Natural killer cell treated with Interleukin-12 subunit alpha and Interleukin-12 subunit beta and Interleukin-15 and Interleukin-18, amount 100 ng/mL, for 72 hours (primary cell): ENCODE measurements at regions not wholly inside any gene's neighbourhood (a gene's known extent, or its start where the extent isn't known, plus 50 kb on each side); places are given as distances from the start of the nearest gene placed in this dataset.

Source experiments
- ATAC-seq, 2 donors: fragments of 150-1000 bp; cut with Tn5 transposase in 1 of 2; sonication (Bioruptor Pico), chemical (Tn5 transposase) in 1 of 2; 2 replicates each; pipeline ENCODE4 v1.10.0; 2021
- DNase-seq: peaks from one replicate; pipeline ENCODE4 v3.0.0; 2022; ENCODE audit warnings: low spot score
- H3K27ac Mint-ChIP-seq, 2 donors: 1 replicate in 1 of 2; 2 replicates in 1 of 2; pipeline ENCODE4 v1.8.0; 2022; ENCODE audit warnings: mixed read lengths in 2 of 2, mild to moderate bottlenecking in 1 of 2, moderate library complexity in 1 of 2
- H3K27me3 Mint-ChIP-seq, 2 donors: 1 replicate in 1 of 2; 2 replicates in 1 of 2; pipeline ENCODE4 v1.8.0; 2022; ENCODE audit warnings: mixed read lengths in 2 of 2
- H3K36me3 Mint-ChIP-seq: one replicate; pipeline ENCODE4 v1.8.0; 2022; ENCODE audit warnings: mixed read lengths
- H3K4me1 Mint-ChIP-seq, 2 donors: 1 replicate in 1 of 2; 2 replicates in 1 of 2; pipeline ENCODE4 v1.8.0; 2022; ENCODE audit warnings: low read depth in 2 of 2, mixed read lengths in 2 of 2, mild to moderate bottlenecking in 1 of 2
- H3K4me3 Mint-ChIP-seq: one replicate; pipeline ENCODE4 v1.8.0; 2022; ENCODE audit warnings: mixed read lengths
- H3K9me3 Mint-ChIP-seq: 2 replicates; pipeline ENCODE4 v1.8.0; 2022; ENCODE audit warnings: mixed read lengths

DNA sequence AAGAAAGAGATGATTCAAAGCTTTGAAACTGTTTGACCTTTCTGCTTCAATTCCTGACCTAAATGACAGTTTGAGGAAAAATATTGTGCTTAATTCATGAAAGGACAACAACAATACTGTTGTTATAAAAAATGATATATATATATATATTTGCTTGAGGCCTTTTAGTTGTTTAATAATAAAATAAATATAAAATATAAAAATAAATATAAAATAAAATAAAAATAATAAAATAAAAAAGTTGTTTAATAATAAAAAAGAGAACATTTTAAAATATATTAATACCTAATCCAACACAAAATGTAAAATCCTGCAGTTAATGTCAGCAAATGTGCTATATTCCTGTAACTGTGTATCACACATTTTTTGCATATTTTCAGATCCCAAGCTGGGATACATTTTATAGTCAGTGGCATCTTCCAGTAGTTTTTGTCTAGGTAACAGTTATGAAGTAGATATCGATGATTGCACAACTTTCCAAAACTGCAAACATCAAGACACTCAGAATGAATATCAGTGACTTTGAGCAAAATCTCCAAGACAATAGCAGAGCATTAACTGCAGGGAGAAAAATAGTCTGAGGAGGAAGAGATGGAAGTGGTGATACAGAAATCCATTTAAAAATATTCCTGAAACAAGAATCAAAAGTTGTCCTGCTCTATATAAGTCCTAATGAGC, 375.5 kb upstream of the KLHL1 start:
- DNase-seq, result no peak
- H3K36me3 Mint-ChIP-seq, result peaks cover 5% of the 10 kb centered on the region
- no peaks in the 10 kb centered on the region for H3K27me3 Mint-ChIP-seq
- no peaks in the 10 kb centered on the region for H3K4me1 Mint-ChIP-seq
- no peak overlapping the region for H3K27ac Mint-ChIP-seq
- ATAC-seq, result no peak
- H3K4me3 Mint-ChIP-seq, result no peak overlapping the region
- H3K9me3 Mint-ChIP-seq, result peaks cover 14% of the 10 kb centered on the region

DNA sequence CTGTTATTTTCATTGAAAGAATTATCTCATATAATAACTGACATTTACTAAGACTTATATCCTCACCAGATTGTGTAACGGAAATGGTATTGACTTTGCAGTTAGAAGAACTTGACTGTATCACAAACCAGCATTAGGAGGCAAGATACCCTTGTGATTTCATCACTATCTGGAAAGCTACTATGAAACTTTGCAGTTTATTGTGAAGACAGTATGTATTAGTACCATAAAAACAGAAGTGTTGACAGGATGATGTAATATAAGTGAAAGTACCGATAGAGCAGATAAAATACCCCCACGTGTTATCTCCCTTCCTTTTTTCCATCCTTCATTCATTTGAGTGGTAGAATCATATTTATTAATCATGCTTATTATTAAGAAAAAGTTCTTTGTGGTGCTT, 365.7 kb upstream of the KLHL1 start:
- DNase-seq (no peak), ATAC-seq (no peak)
- Mint-ChIP-seq H3K9me3 (no peaks in the 10 kb centered on the region), H3K4me3 (no peak overlapping the region), H3K27ac (no peak overlapping the region), H3K36me3 (no peaks in the 10 kb centered on the region), H3K4me1 (no peaks in the 10 kb centered on the region), H3K27me3 (no peaks in the 10 kb centered on the region)

DNA sequence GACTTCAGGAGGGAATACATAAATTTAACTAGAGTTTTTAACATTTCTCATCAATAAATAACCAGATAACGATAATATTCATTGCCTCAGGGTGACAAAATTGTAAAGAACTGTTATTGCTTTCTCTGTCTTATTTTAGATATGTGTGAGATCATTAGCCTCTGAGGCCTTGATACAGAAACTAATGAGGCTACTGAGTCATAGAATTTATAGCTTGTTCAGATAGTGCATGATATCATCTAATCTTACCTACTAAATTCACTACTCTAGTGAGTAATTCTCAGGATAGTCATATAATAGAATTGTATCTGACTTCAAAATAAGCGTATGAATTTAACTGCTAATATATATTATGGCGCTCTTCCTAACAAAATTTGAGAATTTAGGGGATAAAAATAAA, 360.8 kb upstream of the KLHL1 start:
- Mint-ChIP-seq H3K27ac (no peak overlapping the region), H3K27me3 (no peaks in the 10 kb centered on the region), H3K9me3 (peaks cover 3% of the 10 kb centered on the region), H3K4me1 (no peaks in the 10 kb centered on the region), H3K4me3 (no peak overlapping the region), H3K36me3 (no peaks in the 10 kb centered on the region)
- ATAC-seq (no peak), DNase-seq (no peak)

DNA sequence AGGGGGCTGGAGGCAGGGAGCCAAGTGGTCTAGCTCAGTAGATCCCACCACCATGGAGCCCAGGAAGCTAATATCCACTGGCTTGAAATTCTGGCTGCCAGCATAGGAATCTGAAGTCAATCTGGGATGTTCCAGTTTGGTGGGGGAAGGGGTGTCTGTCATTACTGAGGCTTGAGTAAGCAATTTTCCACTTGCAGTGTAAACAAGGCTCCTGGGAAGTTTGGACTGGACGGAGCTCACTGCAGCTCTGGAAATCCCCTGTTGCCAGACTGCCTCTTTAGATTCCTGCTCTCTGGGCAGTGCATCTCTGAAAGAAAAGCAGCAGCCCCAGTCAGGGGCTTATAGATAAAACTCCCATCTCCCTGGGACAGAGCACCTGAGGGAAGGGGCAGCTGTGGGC, 349.2 kb upstream of the KLHL1 start:
- Mint-ChIP-seq H3K36me3 (peaks cover 11% of the 10 kb centered on the region), H3K27ac (no peak overlapping the region), H3K27me3 (no peaks in the 10 kb centered on the region), H3K9me3 (peaks cover 28% of the 10 kb centered on the region), H3K4me1 (no peaks in the 10 kb centered on the region), H3K4me3 (no peak overlapping the region)
- ATAC-seq (no peak), DNase-seq (no peak)

DNA sequence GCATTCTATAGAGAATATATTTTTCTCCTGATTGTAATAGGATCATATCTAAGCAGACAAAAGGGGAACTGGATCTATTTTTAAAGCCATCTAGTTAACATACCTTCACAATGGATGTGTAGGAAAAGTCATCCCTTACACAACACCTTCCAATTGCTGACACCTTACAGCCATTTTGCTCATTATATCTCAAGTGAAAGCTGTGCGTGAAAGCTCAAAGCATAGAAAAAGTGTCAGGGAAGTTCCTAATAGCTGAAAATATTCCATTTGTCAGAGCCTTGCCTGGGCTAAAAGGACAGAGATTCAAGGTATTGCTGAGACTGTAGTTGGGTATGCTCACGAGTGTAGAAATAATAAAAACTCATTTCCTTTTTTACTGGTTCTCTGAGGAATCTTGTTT, 340.6 kb upstream of the KLHL1 start:
- Mint-ChIP-seq H3K27me3 (no peaks in the 10 kb centered on the region), H3K27ac (no peak overlapping the region), H3K4me3 (no peak overlapping the region)

DNA sequence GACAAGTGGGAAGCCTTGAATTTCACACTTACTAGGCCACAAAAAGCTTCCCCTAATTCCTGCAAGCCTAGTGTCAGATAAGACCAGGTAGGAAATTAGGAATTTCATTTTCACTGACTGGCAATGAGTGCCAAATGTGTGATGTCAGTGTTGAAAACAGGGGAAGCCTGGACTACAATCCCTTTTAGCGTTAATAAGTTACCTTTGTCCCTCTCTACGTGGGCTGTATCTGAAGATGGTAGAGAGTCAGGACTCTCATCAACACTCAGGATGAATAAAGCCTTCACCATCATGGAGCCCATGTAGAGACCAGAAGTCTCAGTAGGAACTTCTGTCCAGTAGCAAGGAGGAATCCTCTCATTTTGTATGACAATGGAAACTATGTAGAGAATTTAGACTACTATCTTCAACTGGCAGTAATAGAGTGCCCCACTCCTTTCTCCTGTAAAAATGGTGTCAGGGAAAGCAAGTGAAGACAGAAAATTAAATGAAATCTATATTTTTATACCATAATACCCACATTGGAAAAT, 324.1 kb upstream of the KLHL1 start:
- H3K27ac Mint-ChIP-seq, result no peak overlapping the region
- no peak for DNase-seq
- peaks cover 14% of the 10 kb centered on the region for H3K9me3 Mint-ChIP-seq
- peaks cover 5% of the 10 kb centered on the region for H3K36me3 Mint-ChIP-seq
- ATAC-seq, result no peak
- H3K4me3 Mint-ChIP-seq, result no peak overlapping the region
- no peaks in the 10 kb centered on the region for H3K27me3 Mint-ChIP-seq
- H3K4me1 Mint-ChIP-seq, result no peaks in the 10 kb centered on the region

More for the DNA sequence above, 340.6 kb upstream of the KLHL1 start:
- ATAC-seq, result no peak
- DNase-seq, result no peak
- Mint-ChIP-seq H3K9me3 (peaks cover 19% of the 10 kb centered on the region), H3K36me3 (peaks cover 9% of the 10 kb centered on the region), H3K4me1 (no peaks in the 10 kb centered on the region)

DNA sequence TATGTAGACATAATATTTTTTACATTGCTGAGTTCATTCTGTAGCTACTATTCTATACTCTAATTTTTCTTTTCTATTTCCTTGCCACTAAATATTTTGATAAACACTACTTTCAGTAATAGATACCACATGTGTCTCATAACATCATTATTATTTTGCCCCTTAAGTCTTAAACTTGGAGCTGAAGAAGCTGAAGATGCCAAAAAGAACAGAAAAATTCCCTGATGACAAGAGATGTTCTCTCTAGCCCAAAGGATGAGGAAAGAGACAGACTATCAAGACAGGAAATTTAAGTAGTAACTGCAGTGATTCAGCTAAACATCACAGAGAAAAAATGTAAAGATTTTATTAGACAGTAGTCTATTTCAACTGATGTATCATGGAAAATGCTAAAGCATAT, 322.0 kb upstream of the KLHL1 start:
- no peak for DNase-seq
- H3K4me1 Mint-ChIP-seq, result no peaks in the 10 kb centered on the region
- H3K9me3 Mint-ChIP-seq, result peaks cover 3% of the 10 kb centered on the region
- H3K4me3 Mint-ChIP-seq, result no peak overlapping the region
- H3K27ac Mint-ChIP-seq, result no peak overlapping the region
- H3K27me3 Mint-ChIP-seq, result no peaks in the 10 kb centered on the region
- H3K36me3 Mint-ChIP-seq, result peaks cover 5% of the 10 kb centered on the region
- no peak for ATAC-seq

DNA sequence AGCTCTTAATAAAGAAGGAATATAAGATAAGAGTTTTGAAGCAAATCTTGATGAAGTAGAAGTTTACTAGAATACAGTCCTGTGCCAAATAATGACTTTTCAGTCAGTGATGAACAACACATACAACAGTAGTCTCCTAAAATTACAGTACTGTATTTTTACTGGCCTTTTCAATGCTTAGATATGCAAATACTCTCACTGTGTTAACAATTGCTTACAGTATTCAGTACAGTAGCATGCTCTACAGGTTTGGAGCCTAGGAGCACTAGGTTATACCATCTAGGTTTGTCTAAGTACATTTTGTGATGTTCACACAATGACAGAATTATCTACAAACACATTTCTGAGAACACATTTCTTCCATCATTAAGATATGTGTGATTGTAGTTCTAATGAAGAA, 316.7 kb upstream of the KLHL1 start:
- Mint-ChIP-seq H3K27me3 (no peaks in the 10 kb centered on the region), H3K9me3 (peaks cover 5% of the 10 kb centered on the region), H3K4me3 (no peak overlapping the region), H3K27ac (no peak overlapping the region), H3K36me3 (no peaks in the 10 kb centered on the region), H3K4me1 (no peaks in the 10 kb centered on the region)
- no peak for DNase-seq
- no peak for ATAC-seq

DNA sequence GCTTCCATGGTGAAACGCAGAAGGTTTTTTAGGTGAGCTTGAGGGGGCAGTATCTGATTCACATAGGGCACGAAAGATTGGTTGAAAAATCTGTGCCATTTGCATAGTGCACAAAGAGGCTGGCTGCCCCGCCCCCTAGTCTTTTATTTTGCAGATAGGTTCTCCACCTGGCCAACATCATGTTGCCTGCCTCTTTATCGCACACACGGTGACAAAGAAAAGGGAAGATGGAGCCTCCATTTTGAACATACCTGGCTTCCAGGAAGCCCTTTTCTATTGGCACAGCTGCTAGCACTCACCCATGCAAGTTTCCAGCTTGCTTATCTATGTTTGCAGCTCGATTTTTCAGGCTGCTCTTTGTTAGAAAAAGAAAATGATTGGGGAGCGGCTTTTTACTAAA, 316.2 kb upstream of the KLHL1 start:
- H3K9me3 Mint-ChIP-seq, result peaks cover 5% of the 10 kb centered on the region
- H3K27ac Mint-ChIP-seq, result no peak overlapping the region
- no peaks in the 10 kb centered on the region for H3K4me1 Mint-ChIP-seq
- no peaks in the 10 kb centered on the region for H3K36me3 Mint-ChIP-seq
- no peak overlapping the region for H3K4me3 Mint-ChIP-seq
- no peaks in the 10 kb centered on the region for H3K27me3 Mint-ChIP-seq
- DNase-seq, result no peak
- no peak for ATAC-seq

DNA sequence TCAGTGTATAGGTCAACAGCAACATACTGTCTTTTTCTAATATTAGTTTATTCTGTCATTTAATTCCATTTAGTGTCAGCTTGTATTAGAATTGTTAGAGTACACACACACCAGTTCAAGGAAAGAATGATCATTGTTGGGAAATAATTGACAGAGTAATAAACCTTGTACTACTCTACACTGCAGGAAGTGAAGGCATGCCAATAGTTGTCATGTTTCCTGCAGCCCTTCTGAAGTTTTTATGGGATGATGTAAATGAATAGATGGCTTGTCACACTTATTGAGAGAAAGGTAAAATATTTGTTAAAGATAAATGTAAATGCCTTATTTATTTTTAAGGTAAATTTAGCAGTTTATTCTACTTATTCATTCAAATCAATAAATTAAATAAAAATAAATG, 306.9 kb upstream of the KLHL1 start:
- ATAC-seq (no peak), DNase-seq (no peak)
- peaks cover 22% of the 10 kb centered on the region for H3K9me3 Mint-ChIP-seq
- H3K4me3 Mint-ChIP-seq, result no peak overlapping the region
- no peaks in the 10 kb centered on the region for H3K36me3 Mint-ChIP-seq
- H3K27ac Mint-ChIP-seq, result no peak overlapping the region
- no peaks in the 10 kb centered on the region for H3K4me1 Mint-ChIP-seq
- no peaks in the 10 kb centered on the region for H3K27me3 Mint-ChIP-seq

DNA sequence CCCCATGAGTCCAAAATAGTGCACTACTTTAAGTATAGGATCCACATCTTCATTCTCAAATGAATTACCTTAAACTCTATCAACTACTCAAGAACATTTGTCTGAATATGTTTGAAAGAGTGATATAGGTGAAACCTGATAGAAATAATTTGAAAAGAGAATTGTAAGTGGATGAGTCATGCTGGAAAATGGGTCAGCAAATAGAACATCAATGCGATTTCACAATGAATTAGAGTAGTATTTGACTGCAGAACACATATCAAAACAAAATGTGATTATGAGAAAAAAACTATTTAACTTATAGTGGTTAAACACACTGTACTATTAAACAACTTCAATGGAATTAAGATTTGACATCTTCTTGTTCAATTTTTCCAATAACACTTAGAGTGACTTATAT, 300.6 kb upstream of the KLHL1 start:
- Mint-ChIP-seq H3K27ac (no peak overlapping the region), H3K4me1 (no peaks in the 10 kb centered on the region), H3K27me3 (no peaks in the 10 kb centered on the region), H3K9me3 (peaks cover 19% of the 10 kb centered on the region), H3K4me3 (no peak overlapping the region), H3K36me3 (no peaks in the 10 kb centered on the region)
- no peak for DNase-seq
- no peak for ATAC-seq

DNA sequence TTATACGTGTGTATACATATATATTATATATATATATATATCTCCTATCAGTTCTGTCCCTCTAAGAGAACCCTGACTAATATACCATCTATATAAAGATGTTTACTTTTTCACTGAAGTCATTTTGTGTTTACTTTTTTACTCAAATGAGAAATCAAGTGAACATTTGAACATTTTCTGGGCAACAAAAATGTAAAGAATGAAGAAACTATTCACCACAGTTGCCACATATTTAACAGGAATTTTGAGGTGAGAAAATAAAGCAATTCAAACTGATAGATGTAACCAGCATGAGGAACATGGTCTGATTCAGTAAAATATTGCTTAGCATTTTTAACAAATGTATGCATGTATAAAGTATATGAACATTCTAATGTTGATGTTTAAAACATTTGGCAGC, 299.2 kb upstream of the KLHL1 start:
- Mint-ChIP-seq H3K9me3 (peaks cover 14% of the 10 kb centered on the region), H3K36me3 (no peaks in the 10 kb centered on the region), H3K27ac (no peak overlapping the region), H3K4me1 (no peaks in the 10 kb centered on the region), H3K27me3 (no peaks in the 10 kb centered on the region), H3K4me3 (no peak overlapping the region)
- DNase-seq (no peak), ATAC-seq (no peak)

DNA sequence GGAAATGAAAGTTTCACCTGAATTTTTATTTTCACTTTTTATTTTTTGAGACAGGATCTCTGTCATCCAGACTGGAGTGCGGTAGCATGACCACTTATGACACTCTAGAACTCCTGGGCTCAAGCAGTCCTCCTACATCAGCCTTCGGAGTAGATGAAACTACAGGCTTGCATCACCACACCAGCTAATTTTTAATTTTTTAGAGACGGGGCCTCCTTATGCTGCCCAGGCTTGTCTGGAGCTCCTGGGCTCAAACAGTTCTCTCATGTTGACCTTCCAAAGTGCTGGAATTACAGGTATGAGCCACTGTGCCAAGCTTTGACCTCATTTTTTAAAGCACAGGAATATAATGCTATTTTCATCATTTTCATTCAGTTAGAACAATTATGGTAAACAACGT, 297.0 kb upstream of the KLHL1 start:
- no peaks in the 10 kb centered on the region for H3K27me3 Mint-ChIP-seq
- H3K4me1 Mint-ChIP-seq, result no peaks in the 10 kb centered on the region
- ATAC-seq (no peak), DNase-seq (no peak)
- H3K36me3 Mint-ChIP-seq, result no peaks in the 10 kb centered on the region
- no peak overlapping the region for H3K27ac Mint-ChIP-seq
- peaks cover 9% of the 10 kb centered on the region for H3K9me3 Mint-ChIP-seq
- H3K4me3 Mint-ChIP-seq, result no peak overlapping the region

DNA sequence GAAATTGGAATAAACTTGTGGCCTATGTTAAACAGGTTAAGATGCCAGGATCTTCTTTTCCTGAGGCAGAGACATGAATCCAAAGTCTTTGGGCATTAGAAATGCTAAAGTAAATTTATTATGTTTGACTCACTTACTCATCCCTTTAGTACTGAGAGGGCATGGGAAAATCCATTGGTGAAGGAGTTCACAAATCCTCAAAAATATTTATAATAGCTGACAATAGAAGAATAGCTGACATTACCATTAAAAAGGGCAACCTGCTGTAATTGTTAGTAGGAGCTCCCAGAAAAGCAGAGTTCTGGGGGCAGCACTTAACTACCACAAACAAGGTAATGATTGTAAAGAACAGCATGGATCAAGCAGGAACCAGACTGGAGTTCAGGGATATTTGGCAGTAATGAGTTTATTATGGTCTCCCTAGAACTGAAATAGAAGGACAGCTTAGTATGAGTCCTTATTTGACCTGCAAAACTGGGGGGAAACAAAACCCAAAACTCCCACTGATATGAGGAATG, 285.8 kb upstream of the KLHL1 start:
- DNase-seq (no peak), ATAC-seq (no peak)
- Mint-ChIP-seq H3K36me3 (no peaks in the 10 kb centered on the region), H3K4me3 (no peak overlapping the region), H3K27me3 (no peaks in the 10 kb centered on the region), H3K27ac (no peak overlapping the region), H3K4me1 (no peaks in the 10 kb centered on the region), H3K9me3 (peaks cover 22% of the 10 kb centered on the region)

DNA sequence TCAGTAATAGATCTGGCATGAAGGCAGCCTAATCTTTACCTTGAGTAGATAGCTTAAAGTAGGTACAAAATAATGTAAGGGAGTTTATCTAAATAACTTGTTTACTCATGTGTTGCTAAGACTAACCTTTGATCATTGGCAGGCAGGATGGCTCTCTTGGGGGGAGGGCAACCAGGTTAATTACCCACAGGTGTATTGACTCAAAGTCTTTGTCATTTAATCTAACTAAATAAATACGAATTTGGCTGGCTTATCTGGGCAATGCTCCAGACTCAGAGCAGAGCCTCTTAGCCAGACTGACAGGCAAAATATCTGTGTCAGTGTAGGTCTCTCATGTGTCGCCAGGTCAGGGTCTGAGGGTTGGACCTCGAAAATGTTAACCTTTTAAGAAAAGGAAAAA, 283.4 kb upstream of the KLHL1 start:
- Mint-ChIP-seq H3K27ac (no peak overlapping the region), H3K9me3 (peaks cover 18% of the 10 kb centered on the region), H3K36me3 (no peaks in the 10 kb centered on the region), H3K4me1 (no peaks in the 10 kb centered on the region), H3K27me3 (no peaks in the 10 kb centered on the region), H3K4me3 (no peak overlapping the region)
- no peak for DNase-seq
- ATAC-seq, result no peak
